ENCODE measurements at regions not wholly inside any gene's neighbourhood (a gene's known extent, or its start where the extent isn't known, plus 50 kb on each side); places are given as distances from the start of the nearest gene placed in this dataset.

GRCh38 chr1:99566290-99567021, 79.5 kb upstream of the PALMD start:
- DNase-seq (ENCODE audit: low read depth in 4 of 4, low spot score in 1 of 4), result no peak

GRCh38 chr1:99570486-99571089, 75.3 kb upstream of the PALMD start:
- no peak for DNase-seq (ENCODE audit: low read depth in 4 of 4, low spot score in 1 of 4)

DNA sequence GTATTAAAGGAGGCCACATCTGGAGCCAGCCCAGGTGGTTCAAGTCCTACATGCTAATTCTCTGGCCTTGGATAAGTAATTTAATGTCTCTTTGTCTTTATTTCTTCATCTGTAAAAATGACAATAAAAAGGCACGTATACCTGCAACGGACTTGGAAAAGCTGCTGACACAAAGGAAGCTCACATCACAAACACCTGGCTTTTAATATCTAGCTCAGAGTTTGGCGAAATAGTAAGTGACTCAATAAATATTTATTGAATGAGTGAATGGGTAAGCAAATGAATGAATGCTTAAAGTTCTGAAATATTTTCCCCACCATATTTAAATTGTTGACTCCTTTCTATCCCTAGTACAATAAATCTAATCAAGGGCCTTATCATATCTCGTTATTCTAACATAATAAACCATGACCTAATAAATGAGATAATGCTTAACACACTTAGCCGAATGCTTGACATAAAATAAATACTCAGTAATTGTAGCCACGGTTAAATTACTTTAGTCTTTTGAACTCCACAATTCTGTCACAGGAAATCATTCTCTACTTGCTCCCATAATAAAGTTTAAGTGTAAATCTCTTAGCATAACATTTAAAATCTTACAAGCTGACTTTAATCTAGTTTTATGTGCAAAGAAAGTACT, 74.7 kb upstream of the PALMD start:
- no peak for DNase-seq (ENCODE audit: low read depth in 4 of 4, low spot score in 1 of 4)

DNA sequence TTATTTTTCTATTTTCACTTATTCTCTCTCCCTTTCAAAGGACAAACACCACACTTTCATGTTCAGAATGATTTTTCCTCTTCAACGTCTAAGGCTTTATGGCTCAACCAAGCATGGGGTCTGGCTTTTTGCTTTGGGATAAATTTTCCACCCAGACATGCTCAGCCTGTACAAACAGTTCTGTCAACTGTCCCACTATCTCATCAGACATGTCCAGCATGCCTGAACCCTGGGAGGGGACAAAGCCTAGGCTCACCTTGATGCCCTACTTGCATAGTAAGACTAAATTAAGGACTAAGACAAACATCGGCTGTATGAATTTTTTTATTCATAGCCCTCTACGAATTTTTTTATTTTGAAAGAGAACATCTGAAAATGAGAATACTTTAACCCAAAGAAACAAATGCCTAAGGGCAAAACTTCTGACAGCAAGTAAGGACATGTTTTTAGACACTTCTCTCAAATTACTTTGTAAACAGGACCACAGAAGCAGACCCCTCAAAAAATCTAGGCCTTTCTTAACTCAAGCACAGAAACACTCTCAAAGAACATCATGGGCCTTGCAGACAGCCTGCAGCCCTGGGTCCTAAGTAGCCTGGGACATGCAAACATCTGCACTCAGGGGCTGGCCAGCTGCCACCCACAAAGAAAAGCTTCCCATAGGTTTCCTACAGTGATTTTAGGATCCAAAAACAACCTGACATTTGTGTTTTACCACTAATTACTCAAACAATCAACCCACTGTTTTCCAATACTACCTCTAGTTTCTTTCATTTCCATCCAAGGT, 72.3 kb upstream of the PALMD start:
- DNase-seq (ENCODE audit: low read depth in 4 of 4, low spot score in 1 of 4), result no peak

DNA sequence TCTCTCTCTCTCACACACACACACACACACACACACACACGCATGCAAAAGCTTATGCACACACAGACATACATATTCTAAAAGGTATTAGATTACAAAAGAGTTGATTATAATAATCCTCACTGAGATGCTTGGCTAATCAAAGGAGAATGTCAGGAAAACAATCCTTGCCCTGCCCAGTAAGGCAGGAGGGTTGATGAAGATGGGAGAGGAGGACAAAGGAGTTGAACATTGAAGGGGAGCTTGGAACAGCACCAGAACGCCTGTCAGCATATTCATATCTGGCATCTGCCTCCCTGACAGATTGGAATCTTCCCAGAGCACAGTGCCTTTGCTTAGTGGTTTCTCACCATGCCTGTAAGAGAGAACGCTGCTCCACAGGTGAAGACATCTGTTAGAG, 68.6 kb upstream of the PALMD start:
- DNase-seq (ENCODE audit: low read depth in 4 of 4, low spot score in 1 of 4), result no peak

- DNase-seq (ENCODE audit: low read depth in 4 of 4, low spot score in 1 of 4), result no peak
These were observed 66.2 kb upstream of the PALMD start for GRCh38 chr1:99579691-99580172.

GRCh38 chr1:99580451-99580850, 65.5 kb upstream of the PALMD start:
- no peak for DNase-seq (ENCODE audit: low read depth in 4 of 4, low spot score in 1 of 4)

GRCh38 chr1:99587008-99587407, 58.9 kb upstream of the PALMD start:
- no peak for DNase-seq (ENCODE audit: low read depth in 4 of 4, low spot score in 1 of 4)

DNA sequence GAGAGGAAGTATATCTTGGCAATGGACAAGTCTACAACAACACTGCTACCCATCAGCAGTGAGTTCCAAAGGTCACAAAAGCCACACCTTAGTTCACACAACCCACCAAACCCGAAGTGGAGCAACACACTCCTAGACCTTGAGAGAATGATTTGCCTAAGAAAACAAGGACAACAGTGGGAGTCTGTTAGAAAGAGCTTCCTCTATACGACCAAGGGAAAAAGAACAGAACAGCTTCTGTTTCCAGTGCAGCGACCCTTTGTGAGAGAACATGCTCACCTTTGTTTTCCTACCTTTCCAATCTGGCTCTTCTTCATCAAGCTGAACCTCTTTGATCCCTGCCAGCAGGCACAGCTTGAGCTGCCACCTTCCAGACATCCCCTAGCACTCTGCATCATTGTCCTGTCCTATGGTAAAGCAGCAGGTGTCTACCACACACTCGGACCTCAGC, 56.7 kb upstream of the PALMD start:
- no peak for DNase-seq (ENCODE audit: low read depth in 4 of 4, low spot score in 1 of 4)

- DNase-seq (ENCODE audit: low read depth in 4 of 4, low spot score in 1 of 4), result no peak
These were observed 55.2 kb upstream of the PALMD start for GRCh38 chr1:99590578-99591209.

GRCh38 chr1:99591886-99592285, 54.0 kb upstream of the PALMD start:
- no peak for DNase-seq (ENCODE audit: low read depth in 4 of 4, low spot score in 1 of 4)

GRCh38 chr1:99594205-99594604, 51.7 kb upstream of the PALMD start:
- no peak for DNase-seq (ENCODE audit: low read depth in 4 of 4, low spot score in 1 of 4)

DNA sequence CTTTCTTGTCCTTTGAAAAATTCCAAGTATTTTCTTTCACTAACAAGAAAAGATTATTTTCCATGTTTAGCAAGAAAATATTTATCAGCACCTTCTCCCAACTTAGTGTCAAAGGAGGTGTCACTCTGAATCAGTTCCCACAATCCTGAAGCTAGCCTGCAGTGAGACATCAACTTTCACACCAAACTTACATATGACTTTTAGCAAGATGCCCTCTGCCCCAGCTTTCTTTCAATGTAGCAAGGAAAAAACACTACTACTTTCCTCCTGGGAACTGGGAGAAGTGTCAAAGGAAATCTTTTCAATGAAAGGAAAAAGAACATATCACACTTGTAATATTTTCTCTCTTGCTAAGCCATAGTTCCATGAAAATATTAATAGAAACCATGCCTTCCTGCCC, 50.9 kb upstream of the PALMD start:
- no peak for DNase-seq (ENCODE audit: low read depth in 4 of 4, low spot score in 1 of 4)

- DNase-seq (ENCODE audit: low read depth in 4 of 4, low spot score in 1 of 4), result no peak
These were observed 50.5 kb upstream of the PALMD start for GRCh38 chr1:99595441-99595840.
